Neuronal stem cell (in vitro differentiated cells): ENCODE measurements at regions not wholly inside any gene's neighbourhood (a gene's known extent, or its start where the extent isn't known, plus 50 kb on each side); places are given as distances from the start of the nearest gene placed in this dataset.

Experiments
- DNase-seq: peaks from one replicate; pipeline ENCODE4 v3.0.0-alpha.2; 2013; ENCODE audit warnings: low spot score
- H2AFZ ChIP-seq: one replicate; pipeline ENCODE4 v1.6.1; 2013; ENCODE audit warnings: mild to moderate bottlenecking, low read length, inconsistent platforms
- H2AK5ac ChIP-seq: 2 replicates; pipeline ENCODE4 v1.6.1; 2013; ENCODE audit warnings: low read depth, mild to moderate bottlenecking, inconsistent platforms, low read length, moderate library complexity, mixed read lengths
- H2BK120ac ChIP-seq: 2 replicates; pipeline ENCODE4 v1.6.1; 2013; ENCODE audit warnings: low read depth, mild to moderate bottlenecking, inconsistent platforms, low read length, moderate library complexity, mixed read lengths
- H2BK12ac ChIP-seq: one replicate; pipeline ENCODE4 v1.6.1; 2013; ENCODE audit warnings: low read length, inconsistent platforms
- H2BK15ac ChIP-seq: 2 replicates; pipeline ENCODE4 v1.6.1; 2013; ENCODE audit warnings: mild to moderate bottlenecking, low read length, inconsistent platforms, mixed read lengths
- H2BK5ac ChIP-seq: one replicate; pipeline ENCODE4 v1.6.1; 2013; ENCODE audit warnings: inconsistent platforms, mild to moderate bottlenecking, low read length, moderate library complexity
- H3K14ac ChIP-seq: one replicate; pipeline ENCODE4 v1.6.1; 2013; ENCODE audit warnings: low read length, inconsistent platforms
- H3K18ac ChIP-seq: 2 replicates; pipeline ENCODE4 v1.6.1; 2013; ENCODE audit warnings: low read length, inconsistent platforms
- H3K23ac ChIP-seq: 2 replicates; pipeline ENCODE4 v1.6.1; 2013; ENCODE audit warnings: low read depth, mild to moderate bottlenecking, mixed read lengths, low read length, inconsistent platforms; ENCODE audit not compliant: poor library complexity
- H3K27ac ChIP-seq: replicated peaks from 3 replicates; pipeline ENCODE4 v1.5.1; 2013; ENCODE audit warnings: low read length, inconsistent platforms
- H3K27me3 ChIP-seq, 3 experiments: 2 replicates each; pipeline ENCODE4 v1.6.1; 2013; ENCODE audit warnings: low read length in 3 of 3, mild to moderate bottlenecking in 2 of 3, inconsistent platforms in 1 of 3, low read depth in 1 of 3, mixed read lengths in 1 of 3, moderate library complexity in 1 of 3; ENCODE audit not compliant: control insufficient read depth in 3 of 3, insufficient read depth in 3 of 3
- H3K36me3 ChIP-seq, 2 donors: replicated peaks in 1 of 2; 2 replicates each; pipeline ENCODE4 v1.6.1; 2013; ENCODE audit warnings: low read length in 2 of 2; ENCODE audit not compliant: control insufficient read depth in 2 of 2, insufficient read depth in 2 of 2
- H3K4ac ChIP-seq: 2 replicates; pipeline ENCODE4 v1.6.1; 2013; ENCODE audit warnings: inconsistent platforms, mild to moderate bottlenecking, low read length, moderate library complexity
- H3K4me1 ChIP-seq, 2 donors: 1 replicate in 1 of 2; 2 replicates in 1 of 2; pipeline ENCODE4 v1.6.1; 2013; ENCODE audit warnings: low read length in 2 of 2, low read depth in 1 of 2; ENCODE audit not compliant: control insufficient read depth in 2 of 2, insufficient read depth in 1 of 2
- H3K4me2 ChIP-seq: one replicate; pipeline ENCODE4 v1.6.1; 2013; ENCODE audit warnings: mild to moderate bottlenecking, low read length, inconsistent platforms; ENCODE audit not compliant: insufficient read depth, poor library complexity, severe bottlenecking
- H3K4me3 ChIP-seq, 2 donors: 2 replicates each; pipeline ENCODE4 v1.5.1; 2013; ENCODE audit warnings: low read length in 2 of 2, mild to moderate bottlenecking in 2 of 2, inconsistent platforms in 1 of 2, moderate library complexity in 1 of 2
- H3K79me1 ChIP-seq: one replicate; pipeline ENCODE4 v1.6.1; 2013; ENCODE audit warnings: low read depth, mild to moderate bottlenecking, inconsistent platforms, low read length, moderate library complexity
- H3K9ac ChIP-seq: one replicate; pipeline ENCODE4 v1.6.1; 2013; ENCODE audit warnings: mild to moderate bottlenecking, low read depth, low read length, inconsistent platforms; ENCODE audit not compliant: poor library complexity
- H3K9me3 ChIP-seq, 2 donors: replicated peaks in 1 of 2; 2 replicates each; pipeline versions ENCODE3 to v1.6.1; 2013; ENCODE audit warnings: low read length in 2 of 2, mild to moderate bottlenecking in 2 of 2, inconsistent platforms in 1 of 2, low read depth in 1 of 2, mixed read lengths in 1 of 2, moderate library complexity in 1 of 2; ENCODE audit not compliant: control insufficient read depth in 2 of 2, insufficient read depth in 1 of 2
- H4K8ac ChIP-seq: one replicate; pipeline ENCODE4 v1.6.1; 2013; ENCODE audit warnings: low read depth, mild to moderate bottlenecking, inconsistent platforms, low read length, moderate library complexity
- H4K91ac ChIP-seq: one replicate; pipeline ENCODE4 v1.6.1; 2013; ENCODE audit warnings: low read length, low read depth, mild to moderate bottlenecking, inconsistent platforms; ENCODE audit not compliant: poor library complexity
- WGBS, 2 donors: extraction: QIAGEN DNeasy Blood & Tissue Kit; methylation state at CpG; one replicate each; pipeline ENCODE4 v1.1.7; 2013; ENCODE audit warnings: missing lambda C conversion rate in 2 of 2, mixed read lengths in 1 of 2; ENCODE audit not compliant: insufficient read length in 2 of 2, insufficient replicate concordance in 1 of 2; ENCODE audit errors: extremely low coverage in 2 of 2; 5-methylcytosine and 5-hydroxymethylcytosine counted together

GRCh38 chr7:53744403-53744760 lies 708.9 kb downstream of the POM121L12 start:
- Histone ChIP-seq H2BK5ac (no peak overlapping the region), H3K79me1 (no peaks in the 10 kb centered on the region), H4K8ac (no peak overlapping the region), H3K23ac (no peak overlapping the region), H3K27ac (no peak overlapping the region), H3K18ac (no peak overlapping the region), H3K4me2 (no peak overlapping the region), H3K27me3 (no peaks in the 10 kb centered on the region), H2BK120ac (no peak overlapping the region), H2BK15ac (no peak overlapping the region), H3K9me3 (no peaks in the 10 kb centered on the region), H3K4me3 (no peak overlapping the region), H2BK12ac (no peak overlapping the region), H3K9ac (no peak overlapping the region), H3K14ac (no peak overlapping the region), H3K4ac (no peak overlapping the region), H4K91ac (no peak overlapping the region), H2AK5ac (no peak overlapping the region), H3K36me3 (no peaks in the 10 kb centered on the region), H2AFZ (no peak overlapping the region), H3K4me1 (peaks cover 0 to 2% of the 10 kb centered on the region in 2 donors)
- WGBS, 2 donors = no CpG with 5 or more reads among the region's 4 CpGs
- no peak for DNase-seq

- Histone ChIP-seq H2BK15ac (no peak overlapping the region), H3K4ac (no peak overlapping the region), H2BK120ac (no peak overlapping the region), H2AFZ (no peak overlapping the region), H3K4me3 (no peak overlapping the region), H2BK12ac (no peak overlapping the region), H3K18ac (no peak overlapping the region), H3K27ac (no peak overlapping the region), H2AK5ac (no peak overlapping the region), H4K8ac (no peak overlapping the region), H3K14ac (no peak overlapping the region), H4K91ac (no peak overlapping the region), H3K27me3 (no peaks in the 10 kb centered on the region), H2BK5ac (no peak overlapping the region), H3K9ac (no peak overlapping the region), H3K23ac (no peak overlapping the region), H3K79me1 (no peaks in the 10 kb centered on the region), H3K9me3 (no peaks in the 10 kb centered on the region), H3K4me2 (no peak overlapping the region), H3K4me1 (no peaks in the 10 kb centered on the region), H3K36me3 (no peaks in the 10 kb centered on the region)
- DNase-seq = no peak
- WGBS, 2 donors = no CpG with 5 or more reads among the region's 3 CpGs
These were observed 721.5 kb downstream of the POM121L12 start for GRCh38 chr7:53756946-53757345.

- Histone ChIP-seq H3K4ac (no peak overlapping the region), H3K4me1 (no peaks in the 10 kb centered on the region), H3K14ac (no peak overlapping the region), H3K4me3 (no peak overlapping the region), H4K8ac (no peak overlapping the region), H3K9me3 (peaks cover 0 to 2% of the 10 kb centered on the region in 2 donors), H2BK5ac (no peak overlapping the region), H2AK5ac (no peak overlapping the region), H2BK12ac (no peak overlapping the region), H3K79me1 (peaks cover 1% of the 10 kb centered on the region), H3K27me3 (no peaks in the 10 kb centered on the region), H3K9ac (no peak overlapping the region), H3K36me3 (peaks cover 0 to 2% of the 10 kb centered on the region in 2 donors), H2AFZ (no peak overlapping the region), H3K23ac (no peak overlapping the region), H4K91ac (no peak overlapping the region), H2BK15ac (no peak overlapping the region), H2BK120ac (no peak overlapping the region), H3K27ac (no peak overlapping the region), H3K4me2 (no peak overlapping the region), H3K18ac (no peak overlapping the region)
- DNase-seq = no peak
These were observed 732.8 kb downstream of the POM121L12 start for GRCh38 chr7:53768186-53768585.

GRCh38 chr7:53771701-53772100 lies 736.3 kb downstream of the POM121L12 start:
- H3K14ac ChIP-seq = no peak overlapping the region
- H3K27me3 ChIP-seq = no peaks in the 10 kb centered on the region
- no peak overlapping the region for H2BK5ac ChIP-seq
- no peak overlapping the region for H3K27ac ChIP-seq
- no peak overlapping the region for H2BK120ac ChIP-seq
- no peak overlapping the region for H3K18ac ChIP-seq
- H2AFZ ChIP-seq = no peak overlapping the region
- H3K4me2 ChIP-seq = no peak overlapping the region
- H3K79me1 ChIP-seq = peaks cover 1% of the 10 kb centered on the region
- no peak overlapping the region for H4K8ac ChIP-seq
- H3K4me3 ChIP-seq = no peak overlapping the region
- no peak overlapping the region for H2BK15ac ChIP-seq
- H3K9me3 ChIP-seq = peaks cover 0 to 2% of the 10 kb centered on the region in 2 donors
- no peak overlapping the region for H3K23ac ChIP-seq
- DNase-seq = no peak
- H3K4me1 ChIP-seq = peaks cover 0 to 2% of the 10 kb centered on the region in 2 donors
- WGBS, 2 donors = no CpG with 5 or more reads among the region's 2 CpGs
- no peak overlapping the region for H3K4ac ChIP-seq
- H2BK12ac ChIP-seq = no peak overlapping the region
- H4K91ac ChIP-seq = no peak overlapping the region
- peaks cover 0 to 2% of the 10 kb centered on the region in 2 donors for H3K36me3 ChIP-seq
- H2AK5ac ChIP-seq = no peak overlapping the region
- no peak overlapping the region for H3K9ac ChIP-seq
